ENCODE measurements at regions not wholly inside any gene's neighbourhood (a gene's known extent, or its start where the extent isn't known, plus 50 kb on each side); places are given as distances from the start of the nearest gene placed in this dataset.
"Not testable (repeated sequence)": the region's sequence is repeated elsewhere in the genome, so short reads cannot be mapped to it uniquely, and the experiment has no call there.

- no peak for DNase-seq
These were observed 614.0 kb downstream of the MCTP2 start for GRCh38 chr15:94845390-94845716.

- DNase-seq = no peak
These were observed 616.0 kb downstream of the MCTP2 start for GRCh38 chr15:94847325-94847724.

GRCh38 chr15:94848054-94848453, 616.7 kb downstream of the MCTP2 start:
- no peak for DNase-seq

- DNase-seq = no peak
These were observed 623.7 kb downstream of the MCTP2 start for GRCh38 chr15:94855018-94855408.

GRCh38 chr15:94855409-94856266, 624.3 kb downstream of the MCTP2 start:
- DNase-seq = no peak

GRCh38 chr15:94856267-94856854, 625.0 kb downstream of the MCTP2 start:
- DNase-seq = no peak

GRCh38 chr15:94857466-94857865, 626.1 kb downstream of the MCTP2 start:
- DNase-seq = no peak

GRCh38 chr15:94858011-94858410, 626.6 kb downstream of the MCTP2 start:
- DNase-seq = no peak

- no peak for DNase-seq
These were observed 627.1 kb downstream of the MCTP2 start for GRCh38 chr15:94858449-94858848.

GRCh38 chr15:94858920-94859319, 627.6 kb downstream of the MCTP2 start:
- no peak for DNase-seq

- DNase-seq = no peak
These were observed 633.2 kb downstream of the MCTP2 start for GRCh38 chr15:94864600-94864999.

- DNase-seq = not testable (repeated sequence)
These were observed 636.9 kb downstream of the MCTP2 start for GRCh38 chr15:94868265-94868664.

- DNase-seq = no peak
These were observed 644.2 kb downstream of the MCTP2 start for GRCh38 chr15:94875550-94875949.

- DNase-seq = no peak
These were observed 646.5 kb downstream of the MCTP2 start for GRCh38 chr15:94877833-94878232.

GRCh38 chr15:94882071-94882712, 650.8 kb downstream of the MCTP2 start:
- DNase-seq = no peak

GRCh38 chr15:94887391-94887790, 656.0 kb downstream of the MCTP2 start:
- DNase-seq = no peak

- DNase-seq = no peak
These were observed 657.8 kb downstream of the MCTP2 start for GRCh38 chr15:94889153-94889552.

GRCh38 chr15:94893091-94893490, 661.7 kb downstream of the MCTP2 start:
- DNase-seq = no peak

- no peak for DNase-seq
These were observed 662.7 kb downstream of the MCTP2 start for GRCh38 chr15:94894056-94894455.

GRCh38 chr15:94909510-94909909, 678.1 kb downstream of the MCTP2 start:
- no peak for DNase-seq

GRCh38 chr15:94910166-94910565, 678.8 kb downstream of the MCTP2 start:
- DNase-seq = no peak

GRCh38 chr15:94912760-94913159, 681.4 kb downstream of the MCTP2 start:
- DNase-seq = no peak

- DNase-seq = no peak
These were observed 685.7 kb downstream of the MCTP2 start for GRCh38 chr15:94917068-94917467.

GRCh38 chr15:94921936-94922335, 690.6 kb downstream of the MCTP2 start:
- no peak for DNase-seq
